ENCODE measurements at regions not wholly inside any gene's neighbourhood (a gene's known extent, or its start where the extent isn't known, plus 50 kb on each side); places are given as distances from the start of the nearest gene placed in this dataset.

- CTCF ChIA-PET = no interaction called here
These were observed 680.8 kb downstream of the SLITRK1 start for GRCh38 chr13:83201506-83201905.

GRCh38 chr13:83197316-83197715 lies 685.0 kb downstream of the SLITRK1 start:
- Histone ChIP-seq H3K4me3 (ENCODE audit: low read length) (no peak overlapping the region), H3K27ac (ENCODE audit: low read length) (no peak overlapping the region), H3K27me3 (ENCODE audit: low read length) (no peaks in the 10 kb centered on the region), H2AFZ (ENCODE audit: low read length) (no peak overlapping the region), H3K4me1 (ENCODE audit: insufficient read depth, low read length) (no peaks in the 10 kb centered on the region), H3F3A (ENCODE audit: low read length, unreplicated experiment) (no peaks in the 10 kb centered on the region), H3K9ac (ENCODE audit: low read length) (no peak overlapping the region), H3K9me2 (replicated peaks; ENCODE audit: low read length) (no peaks in the 10 kb centered on the region), H4K20me1 (ENCODE audit: low read length) (no peaks in the 10 kb centered on the region), H3K4me2 (ENCODE audit: low read length) (no peak overlapping the region), H3K36me3 (ENCODE audit: low read depth, low read length) (no peaks in the 10 kb centered on the region), H3K79me2 (ENCODE audit: low read length) (no peaks in the 10 kb centered on the region), H3K9me3 (ENCODE audit: low read length) (no peaks in the 10 kb centered on the region)
- POLR2A ChIA-PET (ENCODE audit: unreplicated experiment) = no interaction called here
- no TSS peak for BruUV-seq (replicated peaks)
- TF ChIP-seq CTCF (conservative IDR thresholded peaks at IDR 0.05; ENCODE audit: low read depth, low read length) (no peak), EZH2phosphoT487 (IDR thresholded peaks at IDR 0.05; ENCODE audit: borderline replicate concordance, low read length) (no peak), EZH2 (IDR thresholded peaks at IDR 0.05; ENCODE audit: low read length, unreplicated experiment) (no peak)
- ATAC-seq (no peak), DNase-seq (no peak)
- intact Hi-C loops (cut with micrococcal nuclease) = no loop called here
- CTCF ChIA-PET = no interaction called here

More at GRCh38 chr13:83201506-83201905, 680.8 kb downstream of the SLITRK1 start:
- BruUV-seq (replicated peaks) = no TSS peak
- Histone ChIP-seq H3F3A (ENCODE audit: low read length, unreplicated experiment) (no peaks in the 10 kb centered on the region), H3K27me3 (ENCODE audit: low read length) (no peaks in the 10 kb centered on the region), H3K4me3 (ENCODE audit: low read length) (no peak overlapping the region), H3K79me2 (ENCODE audit: low read length) (no peaks in the 10 kb centered on the region), H3K9me2 (replicated peaks; ENCODE audit: low read length) (no peaks in the 10 kb centered on the region), H2AFZ (ENCODE audit: low read length) (no peak overlapping the region), H4K20me1 (ENCODE audit: low read length) (no peaks in the 10 kb centered on the region), H3K36me3 (ENCODE audit: low read depth, low read length) (no peaks in the 10 kb centered on the region), H3K4me2 (ENCODE audit: low read length) (no peak overlapping the region), H3K4me1 (ENCODE audit: insufficient read depth, low read length) (no peaks in the 10 kb centered on the region), H3K9ac (ENCODE audit: low read length) (no peak overlapping the region), H3K27ac (ENCODE audit: low read length) (no peak overlapping the region), H3K9me3 (ENCODE audit: low read length) (no peaks in the 10 kb centered on the region)
- no peak for TF ChIP-seq EZH2phosphoT487 (IDR thresholded peaks at IDR 0.05; ENCODE audit: borderline replicate concordance, low read length)
- no peak for TF ChIP-seq EZH2 (IDR thresholded peaks at IDR 0.05; ENCODE audit: low read length, unreplicated experiment)
- TF ChIP-seq CTCF (conservative IDR thresholded peaks at IDR 0.05; ENCODE audit: low read depth, low read length) = no peak
- ATAC-seq (no peak), DNase-seq (no peak)
- intact Hi-C loops (cut with micrococcal nuclease) = no loop called here
- POLR2A ChIA-PET (ENCODE audit: unreplicated experiment) = no interaction called here

- Histone ChIP-seq H3K9me2 (replicated peaks; ENCODE audit: low read length) (no peaks in the 10 kb centered on the region), H3K36me3 (ENCODE audit: low read depth, low read length) (no peaks in the 10 kb centered on the region), H3K4me3 (ENCODE audit: low read length) (no peak overlapping the region), H3K9ac (ENCODE audit: low read length) (no peak overlapping the region), H3K27ac (ENCODE audit: low read length) (no peak overlapping the region), H4K20me1 (ENCODE audit: low read length) (no peaks in the 10 kb centered on the region), H3F3A (ENCODE audit: low read length, unreplicated experiment) (no peaks in the 10 kb centered on the region), H2AFZ (ENCODE audit: low read length) (no peak overlapping the region), H3K4me2 (ENCODE audit: low read length) (no peak overlapping the region), H3K9me3 (ENCODE audit: low read length) (no peaks in the 10 kb centered on the region), H3K79me2 (ENCODE audit: low read length) (no peaks in the 10 kb centered on the region), H3K4me1 (ENCODE audit: insufficient read depth, low read length) (no peaks in the 10 kb centered on the region), H3K27me3 (ENCODE audit: low read length) (no peaks in the 10 kb centered on the region)
- BruUV-seq (replicated peaks) = no TSS peak
- ChIA-PET CTCF (no interaction called here), POLR2A (ENCODE audit: unreplicated experiment) (no interaction called here)
- TF ChIP-seq EZH2phosphoT487 (IDR thresholded peaks at IDR 0.05; ENCODE audit: borderline replicate concordance, low read length) (no peak), EZH2 (IDR thresholded peaks at IDR 0.05; ENCODE audit: low read length, unreplicated experiment) (no peak), CTCF (conservative IDR thresholded peaks at IDR 0.05; ENCODE audit: low read depth, low read length) (no peak)
- intact Hi-C loops (cut with micrococcal nuclease) = no loop called here
- no peak for ATAC-seq
- DNase-seq = no peak
These were observed 692.3 kb downstream of the SLITRK1 start for GRCh38 chr13:83190020-83190419.
